ENCODE measurements at regions not wholly inside any gene's neighbourhood (a gene's known extent, or its start where the extent isn't known, plus 50 kb on each side); places are given as distances from the start of the nearest gene placed in this dataset.

- no peak for DNase-seq
Measured at GRCh38 chr4:146998157-146998556, 52.5 kb upstream of the TTC29 start.

- no peak for DNase-seq
Measured at GRCh38 chr4:147003956-147004809, 58.5 kb upstream of the TTC29 start.

- no peak for DNase-seq
Measured at GRCh38 chr4:147006229-147006628, 60.6 kb upstream of the TTC29 start.

GRCh38 chr4:147009875-147010274 is 64.2 kb upstream of the TTC29 start:
- no peak for DNase-seq

- DNase-seq: no peak
Measured at GRCh38 chr4:147011411-147011810, 65.7 kb upstream of the TTC29 start.

- no peak for DNase-seq
Measured at GRCh38 chr4:147012059-147012707, 66.5 kb upstream of the TTC29 start.

- DNase-seq: no peak
Measured at GRCh38 chr4:147014946-147015345, 69.3 kb upstream of the TTC29 start.

- DNase-seq: no peak
Measured at GRCh38 chr4:147015491-147015890, 69.8 kb upstream of the TTC29 start.

- no peak for DNase-seq
Measured at GRCh38 chr4:147017081-147017480, 71.4 kb upstream of the TTC29 start.

GRCh38 chr4:147019091-147019490 is 73.4 kb upstream of the TTC29 start:
- no peak for DNase-seq

- DNase-seq: no peak
Measured at GRCh38 chr4:147020456-147020855, 74.8 kb upstream of the TTC29 start.

- DNase-seq: no peak
Measured at GRCh38 chr4:147025042-147025441, 79.4 kb upstream of the TTC29 start.

- DNase-seq: no peak
Measured at GRCh38 chr4:147029296-147029695, 83.6 kb upstream of the TTC29 start.

- DNase-seq: no peak
Measured at GRCh38 chr4:147034372-147034771, 88.7 kb upstream of the TTC29 start.

GRCh38 chr4:147037069-147037468 is 91.4 kb upstream of the TTC29 start:
- no peak for DNase-seq

GRCh38 chr4:147039976-147040575 is 94.4 kb upstream of the TTC29 start:
- no peak for DNase-seq

- DNase-seq: no peak
Measured at GRCh38 chr4:147040874-147041273, 95.2 kb upstream of the TTC29 start.

GRCh38 chr4:147041376-147041775 is 95.7 kb upstream of the TTC29 start:
- DNase-seq: no peak

- DNase-seq: no peak
Measured at GRCh38 chr4:147042046-147042445, 96.4 kb upstream of the TTC29 start.

- no peak for DNase-seq
Measured at GRCh38 chr4:147044241-147044640, 98.6 kb upstream of the TTC29 start.

GRCh38 chr4:147049946-147050345 is 104.3 kb upstream of the TTC29 start:
- DNase-seq: no peak

- no peak for DNase-seq
Measured at GRCh38 chr4:147050356-147050765, 104.7 kb upstream of the TTC29 start.

- DNase-seq: no peak
Measured at GRCh38 chr4:147052361-147052760, 106.7 kb upstream of the TTC29 start.

GRCh38 chr4:147054228-147054872 is 108.7 kb upstream of the TTC29 start:
- DNase-seq: no peak

All from NCI-H774 (cell line).